Activated naive CD4-positive, alpha-beta T cell treated with anti-CD3 and anti-CD28 coated beads for 36 hours (primary cell): ENCODE measurements at regions not wholly inside any gene's neighbourhood (a gene's known extent, or its start where the extent isn't known, plus 50 kb on each side); places are given as distances from the start of the nearest gene placed in this dataset.

ENCODE experiments used
- CTCF ChIA-PET: fragments of 350-600 bp; sonication (Branson Sonifier 250); formaldehyde crosslinking; loops from one replicate; lab custom pipeline; 2021; ENCODE audit warnings: antibody characterized with exemption; lab: Charles Lee
- DNase-seq: peaks from one replicate; pipeline ENCODE4 v3.0.0-alpha.2; 2020
- H3K27ac Mint-ChIP-seq: one replicate; pipeline ENCODE4 v1.8.0; 2021; ENCODE audit warnings: mild to moderate bottlenecking, mixed read lengths
- H3K27me3 Mint-ChIP-seq: one replicate; pipeline ENCODE4 v1.8.0; 2021; ENCODE audit warnings: low read depth, mixed read lengths
- H3K36me3 Mint-ChIP-seq: one replicate; pipeline ENCODE4 v1.8.0; 2021; ENCODE audit warnings: low read depth, mixed read lengths
- H3K4me1 Mint-ChIP-seq: one replicate; pipeline ENCODE4 v1.8.0; 2021; ENCODE audit warnings: low read depth, mixed read lengths
- H3K4me3 Mint-ChIP-seq: one replicate; pipeline ENCODE4 v1.8.0; 2021; ENCODE audit warnings: mild to moderate bottlenecking, moderate library complexity, mixed read lengths
- H3K9me3 Mint-ChIP-seq: one replicate; pipeline ENCODE4 v1.8.0; 2021; ENCODE audit warnings: mixed read lengths
- intact Hi-C: fragments of 100-400 bp; cut with micrococcal nuclease; formaldehyde crosslinking; loops from one replicate; pipeline ENCODE4 v1.15.1; 2023

GRCh38 chr11:95453616-95454171 is 222.7 kb upstream of the SESN3 start:
- no peak for DNase-seq
- Mint-ChIP-seq H3K27ac (no peak overlapping the region), H3K4me1 (peaks cover 3% of the 10 kb centered on the region), H3K4me3 (no peak overlapping the region), H3K36me3 (no peaks in the 10 kb centered on the region), H3K9me3 (no peaks in the 10 kb centered on the region), H3K27me3 (no peaks in the 10 kb centered on the region)
- intact Hi-C loops = loop anchor here (5.0 kb wide), 1 partner anchor 249 kb away; no protein-coding TSS in a partner anchor
- CTCF ChIA-PET = interaction anchor here (0.5 kb wide), 1 partner anchor 297 kb away, joined by 3 read pairs; no protein-coding TSS in a partner anchor

DNA sequence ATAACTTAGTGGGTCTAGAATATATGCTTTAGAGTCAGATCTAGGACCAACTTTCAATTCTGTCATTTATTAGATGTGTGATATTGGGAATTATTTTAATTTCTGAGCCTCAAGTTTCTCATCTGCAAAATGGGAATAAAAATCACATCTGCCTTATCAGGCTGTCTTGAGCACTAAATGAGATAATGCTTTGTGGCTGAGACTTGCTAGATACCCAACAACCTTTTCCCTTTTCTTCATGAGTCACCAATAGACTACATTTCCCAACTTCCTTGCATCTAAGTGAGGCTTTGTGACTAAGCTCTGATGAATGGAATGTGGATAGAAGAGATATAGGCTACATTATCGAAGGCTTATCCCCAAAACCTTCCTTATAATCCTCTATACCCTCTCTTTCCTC is 220.7 kb upstream of the SESN3 start:
- H3K4me1 Mint-ChIP-seq = peaks cover 3% of the 10 kb centered on the region
- no peaks in the 10 kb centered on the region for H3K9me3 Mint-ChIP-seq
- no peak overlapping the region for H3K4me3 Mint-ChIP-seq
- H3K36me3 Mint-ChIP-seq = no peaks in the 10 kb centered on the region
- no peaks in the 10 kb centered on the region for H3K27me3 Mint-ChIP-seq
- no peak for DNase-seq
- no peak overlapping the region for H3K27ac Mint-ChIP-seq
- CTCF ChIA-PET = interaction anchor here (0.7 kb wide), 1 partner anchor 12 kb away, joined by 3 read pairs; no protein-coding TSS in a partner anchor
- intact Hi-C loops = loop anchor here (5.0 kb wide), 1 partner anchor 251 kb away; no protein-coding TSS in a partner anchor

GRCh38 chr11:95451261-95451660 is 220.3 kb upstream of the SESN3 start:
- Mint-ChIP-seq H3K4me3 (no peak overlapping the region), H3K36me3 (no peaks in the 10 kb centered on the region), H3K4me1 (peaks cover 3% of the 10 kb centered on the region), H3K27ac (no peak overlapping the region), H3K9me3 (no peaks in the 10 kb centered on the region), H3K27me3 (no peaks in the 10 kb centered on the region)
- DNase-seq = no peak
- CTCF ChIA-PET = interaction anchor here (0.7 kb wide), 2 partner anchors 12 to 984 kb away, joined by 3 read pairs; no protein-coding TSS in a partner anchor
- intact Hi-C loops = loop anchor here (5.0 kb wide), 1 partner anchor 251 kb away; no protein-coding TSS in a partner anchor

DNA sequence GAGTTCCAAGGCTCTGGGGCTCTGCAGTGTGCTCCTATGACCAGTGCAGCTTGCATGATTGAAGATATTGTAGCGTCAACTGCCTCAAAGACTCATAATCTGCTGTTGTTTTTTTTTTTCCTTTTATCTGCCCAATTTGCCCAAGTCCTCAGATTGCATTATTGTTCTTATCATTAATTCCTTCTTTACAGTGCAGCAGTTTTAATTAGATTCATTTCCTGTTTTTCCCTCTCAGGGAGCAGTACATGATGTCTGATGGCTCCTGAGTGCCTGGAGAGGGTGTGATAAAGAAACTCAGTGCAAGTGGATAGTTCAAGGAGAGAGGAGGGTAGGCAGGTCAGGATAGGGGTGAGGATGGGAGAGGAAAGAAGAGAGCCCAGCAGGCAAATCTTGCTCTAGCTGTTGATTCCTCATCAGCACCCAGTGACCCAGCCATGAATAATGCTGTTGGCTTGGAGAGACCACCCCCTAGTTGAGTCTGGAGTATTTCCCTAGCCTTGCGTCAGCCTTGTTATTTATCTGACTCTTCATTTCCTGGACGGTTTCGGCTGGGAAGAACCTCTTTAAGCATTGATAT is 219.6 kb upstream of the SESN3 start:
- H3K36me3 Mint-ChIP-seq = no peaks in the 10 kb centered on the region
- peaks cover 3% of the 10 kb centered on the region for H3K4me1 Mint-ChIP-seq
- CTCF ChIA-PET = interaction anchor here (0.7 kb wide), 2 partner anchors 13 to 984 kb away, joined by 3 read pairs; no protein-coding TSS in a partner anchor
- DNase-seq = no peak
- no peaks in the 10 kb centered on the region for H3K9me3 Mint-ChIP-seq
- intact Hi-C loops = loop anchor here (5.0 kb wide), 1 partner anchor 252 kb away; no protein-coding TSS in a partner anchor
- no peaks in the 10 kb centered on the region for H3K27me3 Mint-ChIP-seq
- no peak overlapping the region for H3K4me3 Mint-ChIP-seq
- no peak overlapping the region for H3K27ac Mint-ChIP-seq

DNA sequence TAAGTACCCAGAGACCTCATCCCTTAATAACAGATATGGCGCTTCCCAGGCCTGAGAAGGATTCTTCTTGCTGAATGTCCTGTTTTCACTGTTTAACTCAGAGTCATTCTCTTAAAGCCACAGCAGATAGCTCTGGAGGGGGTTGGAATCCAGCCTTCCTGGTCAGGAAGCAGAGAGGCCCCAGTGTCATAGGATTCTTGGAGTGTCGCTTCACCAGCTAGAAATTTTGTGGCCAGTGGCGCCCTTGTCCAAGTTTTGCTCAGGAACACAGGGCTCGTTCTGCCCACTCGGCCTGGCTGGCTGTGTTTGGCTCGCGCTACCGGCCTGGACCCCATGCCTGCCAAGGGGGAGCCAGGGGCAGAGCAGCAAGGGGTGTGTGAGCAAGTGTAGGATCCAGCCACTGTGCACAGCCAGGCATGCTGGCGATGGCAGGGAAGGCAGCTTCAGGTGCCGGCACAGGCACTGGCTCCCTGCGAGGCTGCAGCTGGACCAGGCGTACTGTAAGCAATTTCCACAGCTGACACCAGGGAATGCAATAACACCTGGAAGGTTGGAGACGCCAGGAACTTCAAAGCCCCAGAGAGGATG is 214.8 kb upstream of the SESN3 start:
- H3K27ac Mint-ChIP-seq = no peak overlapping the region
- CTCF ChIA-PET = interaction anchor here (1.0 to 1.2 kb wide), 2 partner anchors 9 to 12 kb away, joined by 3 read pairs; no protein-coding TSS in a partner anchor
- H3K4me3 Mint-ChIP-seq = no peak overlapping the region
- no peaks in the 10 kb centered on the region for H3K36me3 Mint-ChIP-seq
- H3K9me3 Mint-ChIP-seq = no peaks in the 10 kb centered on the region
- H3K4me1 Mint-ChIP-seq = peaks cover 13% of the 10 kb centered on the region
- intact Hi-C loops = no loop called here
- no peak for DNase-seq
- no peaks in the 10 kb centered on the region for H3K27me3 Mint-ChIP-seq

GRCh38 chr11:95444309-95445241 is 213.6 kb upstream of the SESN3 start:
- no peak overlapping the region for H3K27ac Mint-ChIP-seq
- CTCF ChIA-PET = interaction anchor here (1.2 to 2.2 kb wide), 3 partner anchors 64 to 261 kb away, joined by 3 to 8 read pairs (median 4); no protein-coding TSS in a partner anchor

DNA sequence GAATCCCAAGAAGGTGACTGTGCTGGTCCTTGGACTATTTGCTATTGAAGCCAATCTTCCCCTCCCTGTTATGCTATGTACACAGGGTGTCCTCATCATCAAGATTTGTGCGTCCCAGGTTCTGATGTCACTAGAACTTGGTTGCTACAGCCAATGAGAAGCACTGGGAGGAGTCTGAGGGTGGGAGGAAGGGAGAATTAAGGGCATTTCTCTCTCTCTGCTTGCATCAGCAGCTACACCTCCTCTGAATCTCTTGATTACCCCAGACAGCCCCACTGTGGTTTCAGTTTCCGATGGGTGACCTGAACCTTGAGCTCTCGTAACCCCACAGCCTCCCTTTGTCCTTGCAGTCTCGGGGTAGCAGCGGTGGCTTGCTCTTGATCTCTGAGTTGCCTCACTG is 212.4 kb upstream of the SESN3 start:
- Mint-ChIP-seq H3K9me3 (no peaks in the 10 kb centered on the region), H3K4me3 (no peak overlapping the region), H3K27me3 (no peaks in the 10 kb centered on the region), H3K36me3 (no peaks in the 10 kb centered on the region), H3K27ac (no peak overlapping the region), H3K4me1 (peaks cover 13% of the 10 kb centered on the region)
- intact Hi-C loops = no loop called here
- peak; percentile 30 for DNase-seq
- CTCF ChIA-PET = interaction anchor here (0.5 to 2.2 kb wide), 4 partner anchors 65 to 1020 kb away, joined by 3 to 8 read pairs (median 4); no protein-coding TSS in a partner anchor

More at GRCh38 chr11:95444309-95445241, 213.6 kb upstream of the SESN3 start:
- Mint-ChIP-seq H3K4me3 (no peak overlapping the region), H3K27me3 (no peaks in the 10 kb centered on the region), H3K36me3 (no peaks in the 10 kb centered on the region), H3K4me1 (peaks cover 13% of the 10 kb centered on the region), H3K9me3 (no peaks in the 10 kb centered on the region)
- intact Hi-C loops = no loop called here
- no peak for DNase-seq

- Mint-ChIP-seq H3K27ac (no peak overlapping the region), H3K9me3 (no peaks in the 10 kb centered on the region), H3K36me3 (no peaks in the 10 kb centered on the region), H3K4me3 (no peak overlapping the region), H3K4me1 (peaks cover 13% of the 10 kb centered on the region), H3K27me3 (no peaks in the 10 kb centered on the region)
- DNase-seq = no peak
- intact Hi-C loops = no loop called here
- CTCF ChIA-PET = interaction anchor here (1.0 to 2.2 kb wide), 2 partner anchors 261 to 263 kb away, joined by 3 to 8 read pairs; no protein-coding TSS in a partner anchor
These were observed 211.6 kb upstream of the SESN3 start for GRCh38 chr11:95442531-95443050.

GRCh38 chr11:95435628-95436353 is 204.8 kb upstream of the SESN3 start:
- intact Hi-C loops = no loop called here
- no peaks in the 10 kb centered on the region for H3K9me3 Mint-ChIP-seq
- peaks cover 15% of the 10 kb centered on the region for H3K4me1 Mint-ChIP-seq
- no peaks in the 10 kb centered on the region for H3K36me3 Mint-ChIP-seq
- no peaks in the 10 kb centered on the region for H3K27me3 Mint-ChIP-seq
- H3K27ac Mint-ChIP-seq = no peak overlapping the region
- H3K4me3 Mint-ChIP-seq = no peak overlapping the region
- DNase-seq = no peak
- CTCF ChIA-PET = no interaction called here

- H3K36me3 Mint-ChIP-seq = no peaks in the 10 kb centered on the region
- intact Hi-C loops = no loop called here
- CTCF ChIA-PET = no interaction called here
- H3K9me3 Mint-ChIP-seq = no peaks in the 10 kb centered on the region
- H3K27me3 Mint-ChIP-seq = no peaks in the 10 kb centered on the region
- H3K4me1 Mint-ChIP-seq = peaks cover 15% of the 10 kb centered on the region
- no peak for DNase-seq
- H3K27ac Mint-ChIP-seq = no peak overlapping the region
- no peak overlapping the region for H3K4me3 Mint-ChIP-seq
These were observed 204.2 kb upstream of the SESN3 start for GRCh38 chr11:95435192-95435591.

DNA sequence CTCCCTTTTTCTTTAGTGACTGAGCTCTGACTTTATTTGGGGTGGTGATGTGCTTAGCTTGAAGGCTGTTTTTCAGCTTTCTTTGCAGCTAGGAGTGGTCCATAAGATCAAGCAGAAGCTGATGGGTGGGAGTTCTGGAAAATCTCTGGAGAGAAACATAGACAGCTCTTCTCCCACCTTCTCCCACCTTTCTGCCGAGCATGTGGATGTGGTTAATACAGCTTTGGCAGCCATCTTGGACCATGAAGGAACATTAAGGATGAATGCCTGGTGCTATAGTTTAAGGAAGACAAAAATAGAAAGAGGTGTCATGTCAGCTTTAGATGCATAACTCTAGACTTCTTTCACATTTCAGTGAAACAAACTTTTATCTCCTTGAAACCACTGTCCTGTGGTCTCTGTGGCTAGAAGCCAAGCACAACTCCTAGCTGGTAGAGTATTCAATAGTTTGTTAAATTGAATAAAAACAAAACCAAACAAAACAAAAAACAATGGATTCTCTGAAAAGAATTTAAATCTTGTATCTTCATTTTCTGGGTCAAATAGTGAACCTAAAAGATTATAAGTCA is 203.6 kb upstream of the SESN3 start:
- intact Hi-C loops = no loop called here
- Mint-ChIP-seq H3K27me3 (no peaks in the 10 kb centered on the region), H3K36me3 (no peaks in the 10 kb centered on the region), H3K4me1 (peaks cover 15% of the 10 kb centered on the region), H3K9me3 (no peaks in the 10 kb centered on the region), H3K4me3 (no peak overlapping the region), H3K27ac (no peak overlapping the region)
- no peak for DNase-seq
- CTCF ChIA-PET = no interaction called here
